Kidney tubule cell (primary cell): ENCODE measurements at regions not wholly inside any gene's neighbourhood (a gene's known extent, or its start where the extent isn't known, plus 50 kb on each side); places are given as distances from the start of the nearest gene placed in this dataset.
"Not testable (repeated sequence)": the region's sequence is repeated elsewhere in the genome, so short reads cannot be mapped to it uniquely, and the experiment has no call there.

ENCODE experiments used
- DNase-seq: peaks from one replicate; pipeline ENCODE4 v3.0.0-alpha.2; 2018; ENCODE audit warnings: low spot score

- DNase-seq, result peak; percentile 15
These were observed 347.7 kb upstream of the ARPP21 start for GRCh38 chr3:35291471-35292236.

DNA sequence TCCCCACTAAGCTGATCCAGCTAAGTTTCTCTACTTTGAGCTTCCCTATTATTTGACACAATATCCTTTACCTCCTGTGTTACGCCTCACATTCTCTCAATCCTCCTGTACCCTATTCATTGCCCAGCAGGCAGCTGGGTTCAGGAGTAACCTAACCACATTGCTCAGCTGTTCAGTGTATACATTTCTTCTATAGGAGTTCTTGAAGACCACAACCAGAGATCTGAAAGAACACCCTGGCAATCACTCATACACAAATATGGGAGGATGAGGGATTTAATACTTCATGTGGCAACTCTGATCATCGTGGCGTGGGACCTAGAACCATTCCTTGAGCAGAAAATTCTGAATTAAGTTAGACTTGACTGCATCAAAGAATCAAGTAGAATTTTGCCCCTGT lies 346.8 kb upstream of the ARPP21 start:
- no peak for DNase-seq

- no peak for DNase-seq
These were observed 343.4 kb upstream of the ARPP21 start for GRCh38 chr3:35295906-35296305.

- no peak for DNase-seq
These were observed 342.8 kb upstream of the ARPP21 start for GRCh38 chr3:35296533-35296932.

GRCh38 chr3:35296944-35297343 lies 342.4 kb upstream of the ARPP21 start:
- DNase-seq, result not testable (repeated sequence)

- DNase-seq, result no peak
These were observed 333.9 kb upstream of the ARPP21 start for GRCh38 chr3:35305406-35305805.

- DNase-seq, result no peak
These were observed 332.0 kb upstream of the ARPP21 start for GRCh38 chr3:35307296-35307695.

- not testable (repeated sequence) for DNase-seq
These were observed 322.5 kb upstream of the ARPP21 start for GRCh38 chr3:35316841-35317240.

DNA sequence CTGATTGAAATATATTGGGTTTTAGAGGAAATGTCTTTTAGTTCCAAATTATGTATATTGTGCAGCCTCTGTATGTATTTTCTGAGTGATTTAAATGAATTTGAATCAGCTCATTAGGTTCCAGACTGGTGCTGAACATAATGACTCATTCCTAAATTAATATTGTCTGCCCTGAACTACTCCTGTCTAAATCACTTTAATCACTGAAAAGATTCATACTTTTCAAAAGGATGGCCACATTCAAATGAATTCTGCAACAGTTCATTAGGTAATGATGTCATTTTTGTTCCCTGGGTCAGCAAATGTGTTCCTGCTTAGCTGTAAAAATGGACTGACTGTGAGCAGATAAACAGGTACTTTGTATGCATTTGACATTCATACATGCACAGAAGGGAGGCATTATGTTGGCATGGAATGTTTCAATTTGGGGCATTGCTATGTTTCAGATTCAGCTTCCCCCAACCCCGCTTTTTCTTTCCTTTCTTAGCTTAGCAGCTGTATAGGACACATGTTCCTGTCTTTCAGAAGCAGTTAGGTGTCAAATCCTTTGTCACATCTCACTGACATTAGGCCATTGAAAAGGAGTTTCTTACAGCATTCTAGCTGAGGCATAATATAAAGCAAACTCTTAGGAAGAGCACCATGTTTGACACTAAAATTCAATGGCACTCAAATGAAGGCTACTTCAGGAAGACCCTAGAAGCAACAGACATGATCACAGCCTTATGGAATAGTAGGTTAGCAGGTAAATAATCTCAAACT lies 318.5 kb upstream of the ARPP21 start:
- DNase-seq, result peak; percentile 22

GRCh38 chr3:35322070-35322469 lies 317.3 kb upstream of the ARPP21 start:
- DNase-seq, result peak; percentile 86

GRCh38 chr3:35335703-35336102 lies 303.6 kb upstream of the ARPP21 start:
- DNase-seq, result peak; percentile 71

DNA sequence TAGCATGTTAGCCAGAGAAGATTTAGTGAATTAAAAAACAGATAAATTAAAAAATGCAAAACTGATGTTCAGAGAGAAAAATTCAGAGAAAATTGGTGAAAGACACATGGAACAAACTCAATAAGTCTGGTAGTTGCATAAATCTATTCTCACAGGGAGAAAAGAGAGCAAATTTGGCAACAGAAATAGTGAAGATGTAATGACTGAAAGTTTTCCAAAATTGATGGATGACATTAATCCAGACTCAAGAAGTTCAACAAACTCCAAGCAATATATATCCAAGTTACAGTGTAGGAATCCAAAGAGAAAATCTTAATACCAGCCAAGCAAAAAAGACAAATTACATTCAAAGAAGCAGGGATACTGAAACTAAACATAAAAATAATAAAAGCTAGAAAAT lies 302.7 kb upstream of the ARPP21 start:
- no peak for DNase-seq

DNA sequence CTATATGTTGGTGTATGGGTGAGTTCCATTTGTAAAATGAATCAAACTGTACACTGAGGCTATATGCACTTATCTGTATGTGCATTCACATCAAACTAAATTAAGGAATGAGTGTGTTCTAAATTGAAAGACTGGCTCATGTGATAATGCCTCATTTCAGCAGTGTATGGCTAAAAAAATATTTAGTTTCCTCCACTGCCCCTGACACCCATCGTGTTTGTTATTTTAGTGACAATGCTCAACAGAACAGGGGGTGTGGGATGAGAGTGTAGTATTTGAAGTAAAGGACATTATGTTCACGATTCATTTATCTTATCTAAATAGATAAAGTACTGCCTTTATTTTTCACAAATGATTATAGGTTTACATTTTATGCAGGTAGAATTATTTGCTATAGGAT lies 301.1 kb upstream of the ARPP21 start:
- DNase-seq, result no peak

DNA sequence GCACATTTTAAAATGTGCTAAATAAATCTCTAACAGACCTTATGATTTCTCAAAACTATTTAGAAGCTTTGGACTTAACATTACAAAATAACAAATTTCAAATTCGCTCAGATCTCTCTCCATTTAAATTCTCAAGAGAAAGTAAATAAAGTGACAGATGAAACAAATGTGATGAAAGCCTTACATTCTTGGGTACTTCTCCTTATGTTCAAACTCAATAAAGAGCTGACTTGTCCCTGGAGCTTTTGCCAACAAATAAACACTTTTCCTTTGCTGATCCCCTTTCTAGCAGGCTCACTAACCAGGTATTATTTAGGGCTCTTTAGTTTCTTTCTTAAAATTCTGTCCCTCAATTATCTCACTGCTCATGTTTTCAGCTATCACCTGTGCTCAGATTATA lies 259.1 kb upstream of the ARPP21 start:
- no peak for DNase-seq

GRCh38 chr3:35383216-35383615 lies 256.1 kb upstream of the ARPP21 start:
- peak; percentile 70 for DNase-seq

DNA sequence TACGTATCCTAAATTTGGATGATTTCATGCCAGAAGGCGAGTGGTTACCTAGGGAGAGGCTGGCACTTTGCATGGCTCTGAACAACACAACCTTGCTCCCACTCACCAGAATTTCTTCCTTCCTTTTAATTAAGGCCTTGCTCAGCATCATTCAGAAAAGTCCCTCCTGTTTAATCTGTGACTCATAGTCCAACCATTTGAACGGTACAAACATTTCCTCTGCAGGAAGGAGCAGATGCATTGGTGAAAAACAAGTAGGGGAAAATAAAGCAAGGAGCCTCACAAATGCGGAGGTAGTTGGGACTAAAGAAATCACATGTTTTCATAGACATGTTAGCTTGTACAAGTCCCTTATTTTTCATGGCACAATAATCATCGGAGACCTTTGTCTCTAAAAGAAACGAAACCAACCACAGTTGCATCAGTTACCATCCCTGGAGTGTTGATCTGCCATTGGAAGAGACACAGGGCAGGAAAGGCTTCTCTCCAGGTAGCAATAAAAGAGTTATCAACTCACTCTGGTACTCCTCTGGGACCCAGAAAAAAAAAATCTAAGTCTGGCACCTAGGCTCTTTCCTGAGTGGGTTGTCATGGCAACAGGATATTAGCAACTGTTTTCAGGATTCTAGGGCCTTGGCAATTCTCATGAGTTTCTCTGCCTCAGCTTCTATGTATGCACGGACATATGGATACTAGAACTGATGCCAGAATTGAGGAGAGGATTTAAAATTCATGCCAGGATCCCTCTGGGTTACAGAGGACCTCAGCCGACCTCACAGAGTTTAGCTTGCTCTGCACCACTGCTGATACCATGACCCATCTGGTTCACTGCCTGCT lies 255.4 kb upstream of the ARPP21 start:
- DNase-seq, result peak; percentile 77

GRCh38 chr3:35385271-35385670 lies 254.1 kb upstream of the ARPP21 start:
- DNase-seq, result no peak

DNA sequence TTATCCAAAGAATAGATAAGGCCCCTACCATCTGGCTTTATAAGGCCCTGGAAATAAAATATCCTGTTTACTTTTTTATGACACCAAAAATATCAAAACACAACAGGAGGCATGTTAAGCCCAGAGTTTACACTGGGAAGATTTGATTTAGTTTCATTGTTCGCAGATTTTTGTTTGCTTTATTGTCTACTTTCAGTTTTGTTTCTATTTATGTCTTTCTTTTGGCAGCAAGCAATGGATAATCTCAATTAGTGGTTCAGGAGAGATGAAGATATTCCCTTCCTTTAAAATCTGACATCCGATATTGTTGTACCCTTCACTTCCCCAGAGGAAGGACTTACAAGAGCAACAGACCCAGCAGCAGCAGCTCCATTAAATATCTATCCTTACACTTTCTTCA lies 249.4 kb upstream of the ARPP21 start:
- DNase-seq, result no peak

GRCh38 chr3:35392187-35392586 lies 247.1 kb upstream of the ARPP21 start:
- no peak for DNase-seq

DNA sequence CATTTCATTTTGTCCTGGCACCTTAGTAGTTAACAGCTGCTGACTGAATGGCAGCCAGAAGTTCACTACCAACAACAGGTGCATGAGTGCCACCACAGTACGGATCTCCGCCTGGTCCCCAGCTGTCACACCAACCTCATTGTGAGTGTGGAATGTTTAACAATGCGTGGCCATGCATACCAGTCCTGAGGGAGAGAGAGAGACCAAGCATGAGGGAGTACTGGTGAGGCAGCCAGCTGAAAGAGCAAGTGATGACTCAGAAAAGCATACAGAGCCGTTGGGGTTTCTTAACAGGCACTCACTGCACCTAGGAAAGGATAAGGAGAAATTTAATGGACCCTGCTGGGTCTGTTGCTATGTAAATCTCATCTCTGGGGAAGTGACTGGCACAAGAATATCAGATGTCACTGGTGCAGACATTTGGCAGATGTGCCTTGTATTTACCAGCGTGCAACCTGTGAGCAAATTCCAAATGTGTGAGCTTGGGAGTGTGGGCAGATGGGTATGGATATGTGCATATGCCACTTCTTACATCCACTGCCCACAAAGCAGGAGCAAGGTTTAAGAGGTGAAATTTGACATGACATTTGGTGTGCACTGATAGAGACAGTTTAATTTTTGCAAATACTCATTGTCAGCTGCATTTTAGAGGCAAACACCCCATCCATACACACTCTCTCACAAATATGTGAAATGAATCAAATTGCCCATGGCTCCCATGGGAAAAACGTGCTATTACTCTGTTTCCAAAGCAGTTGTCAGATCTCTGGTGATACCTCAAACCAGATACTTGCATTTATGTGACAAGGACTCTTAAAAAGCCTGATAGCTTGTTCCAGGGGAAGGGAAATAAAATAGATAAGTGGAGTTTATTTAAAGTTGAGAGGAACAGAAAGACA lies 245.2 kb upstream of the ARPP21 start:
- peak; percentile 90 for DNase-seq

GRCh38 chr3:35394905-35395304 lies 244.4 kb upstream of the ARPP21 start:
- no peak for DNase-seq

DNA sequence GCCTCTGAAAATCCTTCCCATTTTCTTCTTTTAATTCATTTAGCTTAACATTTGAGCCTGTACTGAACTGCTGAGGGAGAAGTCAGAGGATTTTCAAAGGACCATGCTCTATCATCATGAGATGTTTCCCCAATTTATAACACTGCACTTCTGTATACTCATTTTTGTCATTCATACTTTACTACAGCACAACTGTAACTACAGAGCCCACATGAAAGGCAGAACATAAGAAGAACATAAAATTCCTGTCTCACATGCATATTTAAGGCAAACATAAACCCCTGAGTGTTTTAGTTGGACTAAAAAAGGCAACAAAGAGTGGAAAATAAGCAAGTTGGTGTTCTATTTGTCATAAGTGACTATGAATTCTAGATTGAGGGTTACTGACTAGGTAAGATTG lies 237.7 kb upstream of the ARPP21 start:
- no peak for DNase-seq
